ENCODE measurements at regions not wholly inside any gene's neighbourhood (a gene's known extent, or its start where the extent isn't known, plus 50 kb on each side); places are given as distances from the start of the nearest gene placed in this dataset.

DNA sequence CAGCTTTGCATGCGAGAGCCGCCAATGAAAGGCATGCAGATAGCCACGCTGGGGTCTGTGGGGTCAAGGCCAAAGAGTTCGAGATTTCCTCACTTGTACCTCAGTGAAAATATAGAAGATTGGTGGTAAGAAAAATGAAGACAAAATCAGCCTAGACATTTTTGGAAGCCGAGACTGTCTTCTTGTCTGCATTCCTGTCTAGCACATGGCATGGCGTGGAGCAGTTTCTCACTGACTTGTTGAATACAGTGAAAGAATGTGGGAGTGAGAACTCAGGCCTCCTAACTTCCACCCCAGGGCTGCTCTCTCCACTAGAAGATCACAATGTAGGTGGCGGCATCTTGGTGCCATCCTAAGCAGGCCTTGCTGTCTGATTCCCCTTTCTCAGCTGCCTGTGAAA lies 740.8 kb upstream of the HS6ST1 start:
- H3K4me3 Mint-ChIP-seq, result no peak overlapping the region
- H3K4me1 Mint-ChIP-seq, result no peaks in the 10 kb centered on the region
- peaks cover 3 to 9% (median 4%) of the 10 kb centered on the region in 3 donors for H3K27me3 Mint-ChIP-seq (ENCODE audit: low read depth in 3 of 3)
- H3K27ac Mint-ChIP-seq, result no peak overlapping the region
- DNase-seq, result no peak
- no peaks in the 10 kb centered on the region for H3K36me3 Mint-ChIP-seq
- H3K9me3 Mint-ChIP-seq, result no peaks in the 10 kb centered on the region

GRCh38 chr2:129061069-129061768 lies 742.6 kb upstream of the HS6ST1 start:
- Mint-ChIP-seq H3K9me3 (no peaks in the 10 kb centered on the region), H3K27ac (no peak overlapping the region), H3K36me3 (no peaks in the 10 kb centered on the region), H3K4me1 (no peaks in the 10 kb centered on the region), H3K4me3 (no peak overlapping the region), H3K27me3 (ENCODE audit: low read depth in 3 of 3) (peaks cover 3 to 4% (median 4%) of the 10 kb centered on the region in 3 donors)
- DNase-seq, result no peak

GRCh38 chr2:129061769-129062121 lies 743.1 kb upstream of the HS6ST1 start:
- DNase-seq, result no peak
- Mint-ChIP-seq H3K4me1 (no peaks in the 10 kb centered on the region), H3K4me3 (no peak overlapping the region), H3K9me3 (no peaks in the 10 kb centered on the region), H3K36me3 (no peaks in the 10 kb centered on the region), H3K27ac (no peak overlapping the region), H3K27me3 (ENCODE audit: low read depth in 3 of 3) (peaks cover 3 to 4% (median 4%) of the 10 kb centered on the region in 3 donors)

DNA sequence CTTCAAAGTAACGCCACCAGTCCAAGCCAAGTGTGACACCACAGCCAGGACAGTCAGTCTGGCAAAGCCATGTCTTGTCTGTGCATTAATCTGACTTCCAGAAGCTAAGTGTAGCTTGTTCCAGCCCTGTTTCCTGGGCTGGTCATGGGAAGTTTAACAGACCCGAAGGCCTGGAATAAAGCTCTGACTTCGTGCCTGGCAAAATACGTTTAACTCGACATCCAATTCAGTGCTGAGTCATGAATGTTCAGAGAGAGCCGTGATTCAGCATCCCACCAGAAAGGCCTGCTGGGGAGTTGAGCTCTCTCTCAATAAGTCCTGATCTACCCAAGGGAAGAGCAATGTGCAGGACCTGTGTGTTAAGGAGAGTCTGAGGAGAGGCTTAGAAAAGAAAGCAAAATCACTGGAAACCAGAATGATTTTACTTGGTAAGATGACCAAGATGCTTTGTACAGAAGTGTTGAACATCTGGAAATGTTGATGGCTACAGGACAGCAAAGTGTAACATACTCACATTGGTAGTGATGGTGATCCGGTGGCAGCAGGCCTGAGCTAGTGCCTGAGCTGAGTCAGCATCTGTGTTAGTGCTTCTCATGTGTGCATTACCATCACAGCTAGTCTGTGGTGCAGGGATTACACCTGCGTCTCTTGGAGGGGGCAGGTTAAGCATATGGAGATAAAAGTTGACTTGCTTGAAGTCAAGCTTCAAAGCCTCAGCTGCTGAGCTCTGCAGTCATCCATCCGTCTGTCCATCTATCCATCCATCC lies 743.7 kb upstream of the HS6ST1 start:
- Mint-ChIP-seq H3K4me1 (no peaks in the 10 kb centered on the region), H3K36me3 (no peaks in the 10 kb centered on the region), H3K27ac (no peak overlapping the region), H3K4me3 (no peak overlapping the region), H3K9me3 (no peaks in the 10 kb centered on the region), H3K27me3 (ENCODE audit: low read depth in 3 of 3) (peaks cover 3 to 4% (median 4%) of the 10 kb centered on the region in 3 donors)
- no peak for DNase-seq

DNA sequence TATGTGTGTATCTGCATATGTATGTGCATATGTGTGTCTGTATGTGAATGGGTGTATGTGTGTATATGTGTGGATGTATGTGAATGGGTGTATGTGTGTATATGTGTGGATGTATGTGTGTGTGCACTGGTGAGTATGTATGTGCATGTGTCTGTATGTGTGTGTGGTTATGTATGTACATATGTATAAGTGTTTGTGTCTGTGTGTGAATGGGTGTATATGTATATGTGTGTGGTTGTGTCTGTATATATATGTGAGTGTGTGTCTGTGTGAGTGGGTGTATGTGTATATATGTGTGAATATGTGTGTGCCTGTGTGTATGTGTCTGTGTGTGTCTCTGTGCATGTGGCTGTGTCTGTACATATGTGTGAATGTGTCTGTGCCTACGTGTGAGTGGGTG lies 748.4 kb upstream of the HS6ST1 start:
- Mint-ChIP-seq H3K4me1 (no peaks in the 10 kb centered on the region), H3K27me3 (ENCODE audit: low read depth in 3 of 3) (peaks cover 0 to 4% (median 3%) of the 10 kb centered on the region in 3 donors), H3K36me3 (no peaks in the 10 kb centered on the region), H3K9me3 (no peaks in the 10 kb centered on the region), H3K4me3 (no peak overlapping the region), H3K27ac (no peak overlapping the region)
- no peak for DNase-seq

DNA sequence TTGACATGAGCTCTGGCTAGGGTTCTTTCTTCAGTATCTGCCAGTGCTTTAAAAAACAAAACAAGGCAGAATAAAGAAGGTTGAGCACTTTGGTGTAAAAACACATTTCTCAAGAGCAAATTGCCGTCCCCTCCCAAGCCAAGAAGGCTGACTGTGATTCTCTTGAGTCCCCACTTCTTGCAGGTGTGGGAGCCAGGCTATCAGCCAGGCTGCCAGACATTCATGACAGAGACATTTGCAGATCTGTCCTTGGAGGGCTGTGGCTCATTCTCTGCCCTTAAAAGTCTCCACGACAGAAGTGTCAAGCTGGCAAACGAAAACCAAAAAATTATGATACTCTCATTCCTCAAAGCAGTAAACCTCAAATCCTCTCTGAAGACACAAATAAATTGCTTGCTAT lies 749.3 kb upstream of the HS6ST1 start:
- no peak overlapping the region for H3K4me3 Mint-ChIP-seq
- no peaks in the 10 kb centered on the region for H3K9me3 Mint-ChIP-seq
- no peaks in the 10 kb centered on the region for H3K36me3 Mint-ChIP-seq
- no peak overlapping the region for H3K27ac Mint-ChIP-seq
- no peaks in the 10 kb centered on the region for H3K4me1 Mint-ChIP-seq
- peaks cover 0 to 4% (median 3%) of the 10 kb centered on the region in 3 donors for H3K27me3 Mint-ChIP-seq (ENCODE audit: low read depth in 3 of 3)
- no peak for DNase-seq

DNA sequence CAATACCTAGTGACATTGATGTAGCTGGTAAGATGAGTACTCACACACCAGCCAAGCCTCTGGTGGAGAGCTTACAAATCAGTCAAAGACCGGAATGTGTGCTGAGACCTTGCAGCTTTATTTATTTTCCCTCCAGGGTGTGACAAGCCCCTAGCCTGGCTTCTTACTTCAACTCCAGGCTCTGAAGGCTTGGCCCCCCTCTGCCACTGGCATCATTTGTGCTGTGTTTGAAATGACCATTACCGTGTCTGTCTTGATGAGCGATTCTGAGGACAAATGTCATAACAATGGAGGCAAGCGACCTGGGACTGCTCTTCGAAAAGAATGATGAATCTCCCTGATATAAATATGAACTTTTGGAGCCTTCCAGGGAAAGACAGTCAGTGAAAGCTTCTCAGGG lies 749.9 kb upstream of the HS6ST1 start:
- H3K36me3 Mint-ChIP-seq, result no peaks in the 10 kb centered on the region
- H3K4me3 Mint-ChIP-seq, result no peak overlapping the region
- no peaks in the 10 kb centered on the region for H3K9me3 Mint-ChIP-seq
- DNase-seq, result no peak
- no peak overlapping the region for H3K27ac Mint-ChIP-seq
- H3K4me1 Mint-ChIP-seq, result no peaks in the 10 kb centered on the region
- peaks cover 0 to 4% (median 3%) of the 10 kb centered on the region in 3 donors for H3K27me3 Mint-ChIP-seq (ENCODE audit: low read depth in 3 of 3)

DNA sequence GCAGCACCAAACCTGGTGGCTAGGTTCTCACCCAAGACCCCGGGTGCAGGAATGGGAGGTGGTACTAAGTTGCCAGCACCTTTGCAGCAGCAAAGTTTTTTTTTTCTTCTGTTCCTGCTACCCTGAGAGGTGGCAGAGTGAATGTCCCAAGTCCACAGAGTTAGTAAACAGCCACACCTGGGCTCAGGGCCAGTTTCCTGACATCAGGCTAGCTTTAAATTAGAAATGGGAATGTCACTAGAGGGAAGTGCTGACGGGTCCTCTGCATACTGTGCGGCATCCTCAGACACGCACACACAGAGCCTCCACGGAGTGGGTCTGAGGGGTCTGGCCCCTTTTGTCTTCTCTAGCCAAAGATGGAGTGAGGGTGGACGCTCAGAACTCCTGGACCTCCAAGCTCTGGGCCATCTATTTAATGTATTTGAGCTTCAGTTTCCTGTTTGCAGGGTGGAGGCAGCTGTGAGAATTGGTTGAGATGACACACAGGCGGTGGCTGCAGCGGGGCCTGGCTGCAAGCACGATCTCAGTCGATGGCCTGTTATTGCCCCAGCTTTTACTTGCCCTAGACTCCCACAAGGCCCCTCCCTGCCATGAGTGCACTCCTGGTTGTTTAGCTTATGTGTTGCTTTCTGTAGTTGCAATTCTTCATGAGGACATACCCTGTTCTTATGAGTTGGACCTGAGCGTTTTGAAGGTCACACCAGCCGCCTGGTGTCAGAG lies 751.4 kb upstream of the HS6ST1 start:
- no peaks in the 10 kb centered on the region for H3K27me3 Mint-ChIP-seq (ENCODE audit: low read depth in 3 of 3)
- H3K9me3 Mint-ChIP-seq, result no peaks in the 10 kb centered on the region
- H3K36me3 Mint-ChIP-seq, result no peaks in the 10 kb centered on the region
- no peak overlapping the region for H3K4me3 Mint-ChIP-seq
- no peak for DNase-seq
- no peak overlapping the region for H3K27ac Mint-ChIP-seq
- H3K4me1 Mint-ChIP-seq, result no peaks in the 10 kb centered on the region

DNA sequence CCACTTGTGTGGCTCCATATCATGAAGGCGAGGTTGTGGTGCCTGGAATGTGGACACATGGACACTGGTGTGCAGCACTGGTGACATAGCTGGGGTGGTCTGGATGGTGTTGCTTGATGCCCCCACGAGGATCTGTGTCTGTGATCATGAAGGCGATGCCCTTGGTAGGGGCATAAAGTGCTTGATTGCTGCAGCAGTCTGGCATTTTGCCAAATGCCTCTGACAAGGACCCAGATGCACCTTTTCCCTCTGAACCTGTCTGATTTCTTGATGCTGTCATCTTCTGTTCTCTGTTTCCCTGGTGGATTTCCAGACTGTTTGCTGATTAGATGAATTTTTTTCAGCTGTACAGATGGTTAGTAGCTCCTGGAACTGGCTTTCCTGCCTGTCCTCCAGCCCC lies 752.0 kb upstream of the HS6ST1 start:
- peaks cover 0 to 3% (median 0%) of the 10 kb centered on the region in 6 donors for H3K9me3 Mint-ChIP-seq
- H3K4me1 Mint-ChIP-seq, result no peaks in the 10 kb centered on the region
- no peak overlapping the region for H3K27ac Mint-ChIP-seq
- no peaks in the 10 kb centered on the region for H3K36me3 Mint-ChIP-seq
- no peak overlapping the region for H3K4me3 Mint-ChIP-seq
- H3K27me3 Mint-ChIP-seq (ENCODE audit: low read depth in 3 of 3), result no peaks in the 10 kb centered on the region
- no peak for DNase-seq

DNA sequence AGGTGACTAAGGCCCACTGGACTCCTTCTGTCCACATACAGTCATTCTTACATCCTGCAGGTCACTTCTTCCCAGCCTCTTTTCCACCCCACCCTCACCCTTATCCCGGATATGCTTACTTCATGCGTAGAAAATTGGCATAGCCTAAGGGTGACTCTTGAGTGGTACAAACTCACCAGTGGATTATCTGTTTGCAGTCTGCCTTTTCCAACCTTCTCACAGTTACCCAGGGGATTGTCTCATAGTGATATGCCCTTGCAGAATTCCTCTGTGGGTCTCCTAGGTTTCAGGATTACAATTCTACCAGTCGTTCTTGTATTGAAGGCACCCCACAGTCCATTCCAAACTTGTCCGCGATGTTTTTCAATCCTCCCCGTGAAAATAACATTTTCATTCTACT lies 752.9 kb upstream of the HS6ST1 start:
- Mint-ChIP-seq H3K4me3 (no peak overlapping the region), H3K9me3 (peaks cover 0 to 3% (median 0%) of the 10 kb centered on the region in 6 donors), H3K36me3 (no peaks in the 10 kb centered on the region)

GRCh38 chr2:129074298-129074920 lies 755.7 kb upstream of the HS6ST1 start:
- no peaks in the 10 kb centered on the region for H3K36me3 Mint-ChIP-seq
- no peak overlapping the region for H3K4me3 Mint-ChIP-seq
- H3K4me1 Mint-ChIP-seq, result no peaks in the 10 kb centered on the region
- DNase-seq, result no peak
- peaks cover 0 to 1% (median under 1%) of the 10 kb centered on the region in 3 donors for H3K27me3 Mint-ChIP-seq (ENCODE audit: low read depth in 3 of 3)
- H3K27ac Mint-ChIP-seq, result no peak overlapping the region
- peaks cover 0 to 7% (median 0%) of the 10 kb centered on the region in 6 donors for H3K9me3 Mint-ChIP-seq

More for the DNA sequence above, 752.9 kb upstream of the HS6ST1 start:
- no peaks in the 10 kb centered on the region for H3K4me1 Mint-ChIP-seq
- H3K27ac Mint-ChIP-seq, result no peak overlapping the region
- no peak for DNase-seq
- H3K27me3 Mint-ChIP-seq (ENCODE audit: low read depth in 3 of 3), result peaks cover 0 to 1% (median 0%) of the 10 kb centered on the region in 3 donors

DNA sequence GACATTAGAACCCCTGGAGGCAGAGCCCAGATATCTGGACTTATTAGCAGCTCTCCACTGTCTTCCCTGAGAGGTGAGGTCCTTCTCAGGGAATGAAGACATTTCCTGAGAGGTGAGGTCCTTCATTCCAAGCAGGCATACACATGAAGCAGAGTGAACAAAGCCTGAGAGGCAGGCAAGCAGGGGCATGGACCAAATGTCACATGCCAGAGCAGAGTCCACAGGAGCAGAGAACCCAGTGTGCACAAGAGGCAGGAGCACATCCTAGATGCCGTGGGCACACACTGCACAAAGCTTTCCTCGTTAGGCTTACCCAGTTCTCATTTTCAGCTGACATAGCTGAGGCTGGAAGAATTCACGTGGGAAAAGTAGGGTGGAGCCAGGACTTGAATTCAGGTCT lies 759.9 kb upstream of the HS6ST1 start:
- DNase-seq, result no peak
- Mint-ChIP-seq H3K27ac (no peak overlapping the region), H3K4me1 (no peaks in the 10 kb centered on the region), H3K27me3 (ENCODE audit: low read depth in 3 of 3) (peaks cover 0 to 2% (median 1%) of the 10 kb centered on the region in 3 donors), H3K9me3 (peaks cover 0 to 7% (median 0%) of the 10 kb centered on the region in 6 donors), H3K36me3 (no peaks in the 10 kb centered on the region), H3K4me3 (no peak overlapping the region)

- H3K36me3 Mint-ChIP-seq, result no peaks in the 10 kb centered on the region
- H3K9me3 Mint-ChIP-seq, result peaks cover 0 to 3% (median 0%) of the 10 kb centered on the region in 6 donors
- H3K4me1 Mint-ChIP-seq, result no peaks in the 10 kb centered on the region
- DNase-seq, result no peak
- H3K4me3 Mint-ChIP-seq, result no peak overlapping the region
- no peak overlapping the region for H3K27ac Mint-ChIP-seq
- H3K27me3 Mint-ChIP-seq (ENCODE audit: low read depth in 3 of 3), result peaks cover 0 to 2% (median 1%) of the 10 kb centered on the region in 3 donors
Measured at GRCh38 chr2:129080715-129081476, 762.2 kb upstream of the HS6ST1 start.
